ENCODE measurements at regions not wholly inside any gene's neighbourhood (a gene's known extent, or its start where the extent isn't known, plus 50 kb on each side); places are given as distances from the start of the nearest gene placed in this dataset.

DNA sequence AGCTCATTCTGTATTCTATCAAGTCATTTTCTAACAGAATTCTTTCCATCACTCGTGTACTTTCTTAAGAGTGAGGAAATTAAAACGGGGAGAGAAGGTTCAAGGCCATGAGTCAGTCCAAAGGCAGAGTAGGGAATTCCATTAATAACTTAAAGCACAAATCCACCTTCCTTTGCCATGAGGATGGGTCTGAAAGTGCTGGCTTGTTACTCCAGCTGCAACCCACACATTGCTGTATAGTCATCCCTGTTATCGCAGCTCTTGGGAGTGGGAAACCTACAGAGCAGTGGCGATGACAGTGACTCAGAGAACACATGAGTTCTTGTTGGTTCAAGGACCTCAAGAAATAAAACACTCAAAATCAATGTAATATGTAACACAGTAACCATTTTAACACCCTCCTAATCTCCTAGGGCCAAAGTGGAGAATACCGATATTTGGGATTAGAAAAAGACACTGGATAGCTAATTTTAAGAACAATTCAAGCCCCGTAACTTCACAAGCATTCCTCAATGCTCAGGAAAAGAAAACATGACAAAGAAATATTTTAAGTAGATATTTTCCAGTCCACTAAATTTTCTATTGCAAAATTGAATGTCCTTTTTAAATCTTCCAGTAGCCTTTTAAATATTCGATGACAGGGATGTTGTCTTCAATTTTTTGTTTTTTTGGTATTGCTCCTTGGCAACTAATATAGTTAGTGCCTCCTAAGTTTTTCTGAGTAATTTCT lies 179.9 kb upstream of the THBS1 start:
- DNase-seq, result peak; percentile 85
- in situ Hi-C loops (cut with MboI), result no loop called here
- H3K4me2 ChIP-seq (ENCODE audit: unreplicated experiment), result peak overlapping the region; percentile 36
- H2AFZ ChIP-seq, result peak overlapping the region; percentile 11; the same call in 1 of the 2 replicates
- no peaks in the 10 kb centered on the region for H3K9me2 ChIP-seq (ENCODE audit: insufficient read depth)
- H3K36me3 ChIP-seq (ENCODE audit: low read depth), result no peaks in the 10 kb centered on the region
- no peaks in the 10 kb centered on the region for H3K27me3 ChIP-seq (replicated peaks; ENCODE audit: insufficient read depth)
- H3K9ac ChIP-seq, result peak overlapping the region; percentile 22
- no peaks in the 10 kb centered on the region for H3K79me2 ChIP-seq (ENCODE audit: insufficient read depth)
- H3F3A ChIP-seq (ENCODE audit: insufficient read depth), result peaks cover 53% of the 10 kb centered on the region
- no peaks in the 10 kb centered on the region for H4K20me1 ChIP-seq (ENCODE audit: insufficient read depth)
- peak overlapping the region; percentile 71 for H3K27ac ChIP-seq
- peaks cover 45% of the 10 kb centered on the region for H3K4me1 ChIP-seq (ENCODE audit: insufficient read depth)
- TF ChIP-seq EZH2 (IDR thresholded peaks at IDR 0.05; ENCODE audit: insufficient read depth, poor library complexity, severe bottlenecking), result no peak
- no peak for TF ChIP-seq EZH2phosphoT487 (IDR thresholded peaks at IDR 0.05; ENCODE audit: insufficient read depth, low read depth)
- H3K9me3 ChIP-seq (ENCODE audit: low read depth), result no peaks in the 10 kb centered on the region
- no peak overlapping the region for H3K4me3 ChIP-seq
- 21 to 27% methylated on average over 7 of the region's 7 CpGs for WGBS, 2 experiments (ENCODE audit: low coverage in 1 of 2, low lambda C conversion rate in 2 of 2, missing lambda C conversion rate in 2 of 2)

DNA sequence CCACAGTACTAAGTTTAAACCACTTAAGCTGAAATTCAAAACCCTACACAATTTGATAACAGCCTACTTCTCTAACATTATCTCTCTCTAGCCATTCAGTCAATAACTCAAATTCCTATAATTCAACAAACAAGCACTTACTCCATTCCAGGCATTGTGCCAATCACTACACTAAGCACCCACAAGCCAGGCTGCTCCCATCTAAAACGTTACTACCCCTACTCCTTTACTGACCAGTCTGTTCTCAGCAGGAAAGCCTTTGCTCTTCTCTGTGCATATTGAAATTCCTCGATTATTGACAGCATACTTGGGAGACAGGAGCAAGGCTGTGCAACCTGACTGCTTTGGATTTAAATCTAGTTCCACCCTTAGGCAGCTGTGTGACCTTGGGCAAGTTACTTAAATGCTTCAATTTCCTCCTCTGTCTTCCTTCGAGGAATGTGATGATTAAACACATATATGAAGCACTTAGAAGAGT lies 177.2 kb upstream of the THBS1 start:
- no peak overlapping the region for H3K4me3 ChIP-seq
- H4K20me1 ChIP-seq (ENCODE audit: insufficient read depth), result no peaks in the 10 kb centered on the region
- no peaks in the 10 kb centered on the region for H3K9me3 ChIP-seq (ENCODE audit: low read depth)
- no peak overlapping the region for H2AFZ ChIP-seq
- no peaks in the 10 kb centered on the region for H3K9me2 ChIP-seq (ENCODE audit: insufficient read depth)
- peak overlapping the region; percentile 88 for H3K27ac ChIP-seq
- H3K79me2 ChIP-seq (ENCODE audit: insufficient read depth), result no peaks in the 10 kb centered on the region
- H3K27me3 ChIP-seq (replicated peaks; ENCODE audit: insufficient read depth), result no peaks in the 10 kb centered on the region
- H3F3A ChIP-seq (ENCODE audit: insufficient read depth), result peaks cover 80% of the 10 kb centered on the region
- H3K4me1 ChIP-seq (ENCODE audit: insufficient read depth), result peaks cover 64% of the 10 kb centered on the region
- TF ChIP-seq EZH2 (IDR thresholded peaks at IDR 0.05; ENCODE audit: insufficient read depth, poor library complexity, severe bottlenecking) (no peak), EZH2phosphoT487 (IDR thresholded peaks at IDR 0.05; ENCODE audit: insufficient read depth, low read depth) (no peak)
- H3K4me2 ChIP-seq (ENCODE audit: unreplicated experiment), result peak overlapping the region; percentile 44
- in situ Hi-C loops (cut with MboI), result no loop called here
- 36 to 40% methylated on average over 3 of the region's 3 CpGs for WGBS, 2 experiments (ENCODE audit: low coverage in 1 of 2, low lambda C conversion rate in 2 of 2, missing lambda C conversion rate in 2 of 2)
- H3K36me3 ChIP-seq (ENCODE audit: low read depth), result 0 out of 2 replicates have a peak, but pooled peaks cover 3% of the 10 kb centered on the region
- peak; percentile 57 for DNase-seq
- H3K9ac ChIP-seq, result peak overlapping the region; percentile 45

DNA sequence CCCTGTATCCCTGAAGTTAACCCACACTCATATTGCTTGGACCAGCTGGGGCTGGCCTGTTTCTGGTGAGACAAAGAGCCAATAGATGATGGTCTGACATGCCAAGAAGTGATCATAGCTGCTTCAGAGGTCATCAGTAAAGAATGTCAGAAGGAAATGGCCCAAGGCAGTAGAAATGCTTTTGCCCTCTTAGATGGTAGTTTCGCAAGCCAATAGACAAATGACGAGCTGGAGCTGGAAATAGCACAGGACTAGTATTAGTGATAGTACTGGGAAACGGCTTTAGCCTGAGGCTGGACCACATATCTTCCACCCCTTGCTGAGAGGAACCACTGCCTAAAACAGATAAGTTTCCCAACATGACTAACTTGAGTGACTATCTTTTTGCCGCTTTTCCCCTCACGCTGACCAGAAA lies 176.1 kb upstream of the THBS1 start:
- H4K20me1 ChIP-seq (ENCODE audit: insufficient read depth), result no peaks in the 10 kb centered on the region
- no peak overlapping the region for H3K4me3 ChIP-seq
- no peak overlapping the region for H2AFZ ChIP-seq
- peak overlapping the region; percentile 49 for H3K9ac ChIP-seq
- peak overlapping the region; percentile 88 for H3K27ac ChIP-seq
- H3K9me2 ChIP-seq (ENCODE audit: insufficient read depth), result no peaks in the 10 kb centered on the region
- no peaks in the 10 kb centered on the region for H3K79me2 ChIP-seq (ENCODE audit: insufficient read depth)
- no peaks in the 10 kb centered on the region for H3K27me3 ChIP-seq (replicated peaks; ENCODE audit: insufficient read depth)
- 0 out of 2 replicates have a peak, but pooled peaks cover 3% of the 10 kb centered on the region for H3K36me3 ChIP-seq (ENCODE audit: low read depth)
- peak; percentile 98 for DNase-seq
- in situ Hi-C loops (cut with MboI), result no loop called here
- H3K9me3 ChIP-seq (ENCODE audit: low read depth), result no peaks in the 10 kb centered on the region
- TF ChIP-seq EZH2phosphoT487 (IDR thresholded peaks at IDR 0.05; ENCODE audit: insufficient read depth, low read depth) (no peak), EZH2 (IDR thresholded peaks at IDR 0.05; ENCODE audit: insufficient read depth, poor library complexity, severe bottlenecking) (no peak)
- H3K4me2 ChIP-seq (ENCODE audit: unreplicated experiment), result peak overlapping the region; percentile 44
- peaks cover 67% of the 10 kb centered on the region for H3K4me1 ChIP-seq (ENCODE audit: insufficient read depth)
- WGBS, 2 experiments (ENCODE audit: low coverage in 1 of 2, low lambda C conversion rate in 2 of 2, missing lambda C conversion rate in 2 of 2), result 0% methylated on average over 5 of the region's 5 CpGs
- peaks cover 84% of the 10 kb centered on the region for H3F3A ChIP-seq (ENCODE audit: insufficient read depth)

DNA sequence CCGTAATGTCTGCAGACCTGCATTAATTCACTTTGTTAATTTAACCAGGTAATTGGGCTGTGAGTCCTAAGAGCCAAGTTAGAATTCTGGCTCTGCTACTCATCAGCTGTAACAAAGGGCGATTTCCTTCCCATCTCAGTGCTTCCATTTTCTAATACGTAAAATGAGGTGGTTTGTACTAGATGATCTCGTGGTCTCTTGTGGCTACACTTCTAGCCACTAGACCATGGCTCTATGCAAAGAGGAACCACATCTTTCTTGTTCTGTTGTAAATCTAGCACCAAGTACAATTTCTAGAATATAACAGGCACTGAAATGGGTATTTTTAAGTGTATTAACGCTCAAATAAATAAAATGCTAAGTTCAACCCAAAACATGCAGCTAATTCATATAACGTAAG lies 174.4 kb upstream of the THBS1 start:
- Histone ChIP-seq H3K79me2 (ENCODE audit: insufficient read depth) (no peaks in the 10 kb centered on the region), H3K9me3 (ENCODE audit: low read depth) (no peaks in the 10 kb centered on the region), H3F3A (ENCODE audit: insufficient read depth) (peaks cover 86% of the 10 kb centered on the region), H3K4me1 (ENCODE audit: insufficient read depth) (peaks cover 65% of the 10 kb centered on the region), H2AFZ (no peak overlapping the region), H3K4me3 (no peak overlapping the region), H3K9ac (no peak overlapping the region), H3K36me3 (ENCODE audit: low read depth) (0 out of 2 replicates have a peak, but pooled peaks cover 3% of the 10 kb centered on the region), H3K27ac (peak overlapping the region; percentile 88), H4K20me1 (ENCODE audit: insufficient read depth) (no peaks in the 10 kb centered on the region), H3K27me3 (replicated peaks; ENCODE audit: insufficient read depth) (no peaks in the 10 kb centered on the region), H3K4me2 (ENCODE audit: unreplicated experiment) (peak overlapping the region; percentile 11), H3K9me2 (ENCODE audit: insufficient read depth) (no peaks in the 10 kb centered on the region)
- 88 to 91% methylated on average over 6 of the region's 6 CpGs for WGBS, 2 experiments (ENCODE audit: low coverage in 1 of 2, low lambda C conversion rate in 2 of 2, missing lambda C conversion rate in 2 of 2)
- TF ChIP-seq EZH2phosphoT487 (IDR thresholded peaks at IDR 0.05; ENCODE audit: insufficient read depth, low read depth) (no peak), EZH2 (IDR thresholded peaks at IDR 0.05; ENCODE audit: insufficient read depth, poor library complexity, severe bottlenecking) (no peak)
- no peak for DNase-seq
- in situ Hi-C loops (cut with MboI), result no loop called here
